ENCODE measurements at regions not wholly inside any gene's neighbourhood (a gene's known extent, or its start where the extent isn't known, plus 50 kb on each side); places are given as distances from the start of the nearest gene placed in this dataset.

GRCh38 chr6:2562721-2563451 is 187.8 kb downstream of the MYLK4 start:
- no peak for DNase-seq

GRCh38 chr6:2560917-2561698 is 189.6 kb downstream of the MYLK4 start:
- no peak for DNase-seq

DNA sequence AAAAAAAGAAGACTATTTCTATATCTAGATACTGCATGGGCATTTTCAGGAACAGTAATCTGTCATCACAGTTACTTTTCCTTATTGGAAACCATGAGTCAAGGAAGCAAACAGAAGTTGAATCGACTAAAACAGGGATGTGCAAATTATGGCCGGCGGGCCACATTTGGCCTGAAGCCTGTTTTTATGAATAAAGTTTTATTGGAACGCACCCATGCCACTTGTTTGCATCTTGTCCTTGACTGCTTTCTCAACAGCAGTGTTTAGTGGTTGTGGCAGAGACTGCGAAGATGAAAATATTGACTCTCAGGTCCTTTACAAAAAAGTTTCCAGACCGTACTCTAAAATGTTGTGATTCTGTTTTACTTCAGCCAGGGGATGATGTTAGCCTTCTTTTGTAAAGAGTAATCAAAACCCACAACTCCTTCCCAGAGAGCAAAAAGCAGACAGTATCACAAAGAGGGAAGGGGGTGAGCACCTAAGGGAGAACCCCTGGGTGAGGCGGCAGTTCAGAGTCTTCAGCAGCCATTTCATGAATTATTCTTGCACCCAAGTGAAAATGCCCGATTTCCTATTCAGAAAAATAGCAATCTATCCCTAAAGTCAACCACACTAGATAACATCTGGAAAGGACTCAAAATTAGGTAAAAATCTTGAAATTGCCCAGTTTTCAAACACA is 190.4 kb downstream of the MYLK4 start:
- DNase-seq, result no peak

DNA sequence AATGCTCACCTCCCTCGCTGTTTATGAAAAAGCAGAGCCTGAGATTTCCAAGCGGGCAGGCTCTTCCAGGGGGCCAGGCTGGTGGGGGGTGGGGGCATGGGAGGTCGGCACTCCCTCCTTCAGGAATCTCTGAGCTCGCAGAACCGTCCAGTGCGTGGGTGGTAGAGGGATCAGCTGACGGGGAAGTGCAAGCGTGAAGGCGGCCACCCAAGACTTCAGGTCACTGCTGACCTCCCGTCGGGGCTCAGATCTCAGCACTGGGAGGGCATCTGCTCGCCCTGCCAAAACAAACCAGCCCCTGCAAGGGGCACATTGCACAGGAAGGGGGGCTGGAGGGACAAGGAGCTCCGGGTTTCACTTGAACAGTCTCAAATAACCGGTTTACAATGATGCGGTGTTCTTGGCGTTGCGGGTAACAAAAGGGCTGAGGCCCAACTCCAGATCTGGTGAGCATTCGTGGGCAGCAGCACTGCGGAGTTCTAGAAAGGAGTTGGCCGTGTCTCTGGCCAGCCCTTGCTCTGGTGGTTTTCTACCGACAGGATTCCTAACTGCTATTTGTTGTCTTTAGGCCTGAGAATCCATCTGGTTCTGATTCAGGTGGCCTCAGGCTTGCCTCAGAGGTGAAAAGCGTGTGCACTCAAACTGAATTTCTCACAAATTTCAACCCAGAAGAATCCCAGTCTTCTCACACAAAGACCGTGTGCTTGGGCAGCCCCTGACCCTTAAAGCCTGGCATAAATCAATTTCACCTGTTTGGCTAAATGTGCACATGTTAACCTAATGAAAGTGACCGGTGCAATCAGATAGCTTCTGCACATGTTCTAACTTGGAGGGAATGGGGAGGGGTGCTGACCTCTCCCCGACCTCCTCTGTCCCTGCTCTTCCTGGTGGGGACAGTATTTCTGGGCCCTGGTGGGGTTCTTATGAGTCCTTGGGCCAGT is 191.6 kb downstream of the MYLK4 start:
- DNase-seq, result no peak

GRCh38 chr6:2558098-2558680 is 192.5 kb downstream of the MYLK4 start:
- DNase-seq, result no peak

DNA sequence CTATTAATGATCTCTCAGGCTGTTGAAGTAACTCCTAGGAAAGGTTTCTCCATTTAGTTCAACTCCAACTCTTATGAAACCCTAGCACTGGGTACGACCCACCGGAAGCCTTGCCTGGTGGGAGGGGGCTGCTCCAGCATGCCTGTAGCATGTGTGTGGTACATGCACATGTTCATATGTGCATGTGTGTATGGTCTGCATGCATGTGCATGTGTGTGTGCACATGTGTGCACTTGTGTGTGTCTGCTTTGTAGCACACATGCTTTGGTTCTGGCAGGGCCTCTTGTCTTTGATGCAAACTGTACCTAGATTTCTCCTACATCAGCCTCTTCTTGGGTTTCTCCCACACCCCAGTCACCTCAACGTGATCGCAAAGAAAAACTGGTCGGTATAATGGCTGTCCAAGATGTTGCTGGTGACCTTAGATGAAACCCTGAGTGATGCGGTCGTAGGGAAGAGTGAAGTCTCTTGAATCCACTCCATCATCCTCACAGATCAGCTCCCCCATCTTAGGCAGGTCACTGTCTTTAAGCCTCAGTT is 193.5 kb downstream of the MYLK4 start:
- DNase-seq, result no peak

DNA sequence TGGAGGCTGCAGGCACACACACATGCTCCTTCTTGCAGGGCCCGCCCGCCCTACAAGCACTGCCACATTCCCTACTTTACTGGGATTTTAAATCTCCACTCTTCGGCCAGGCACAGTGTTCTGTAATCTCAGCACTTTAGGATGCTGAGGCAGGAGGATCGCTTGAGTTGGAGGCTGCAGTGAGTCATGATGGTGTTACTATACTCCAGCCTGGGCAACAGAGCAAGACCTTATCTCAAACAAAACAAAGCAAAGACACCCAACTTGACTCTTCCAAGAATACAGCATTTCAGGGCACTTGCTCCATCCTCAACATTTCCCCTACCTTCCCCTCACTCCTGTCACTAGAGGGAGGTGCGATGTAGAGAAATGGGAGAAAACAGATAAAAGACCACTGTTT is 194.0 kb downstream of the MYLK4 start:
- DNase-seq, result no peak

- no peak for DNase-seq
Measured at GRCh38 chr6:2554651-2555260, 196.0 kb downstream of the MYLK4 start.

GRCh38 chr6:2552526-2553154 is 198.1 kb downstream of the MYLK4 start:
- no peak for DNase-seq

DNA sequence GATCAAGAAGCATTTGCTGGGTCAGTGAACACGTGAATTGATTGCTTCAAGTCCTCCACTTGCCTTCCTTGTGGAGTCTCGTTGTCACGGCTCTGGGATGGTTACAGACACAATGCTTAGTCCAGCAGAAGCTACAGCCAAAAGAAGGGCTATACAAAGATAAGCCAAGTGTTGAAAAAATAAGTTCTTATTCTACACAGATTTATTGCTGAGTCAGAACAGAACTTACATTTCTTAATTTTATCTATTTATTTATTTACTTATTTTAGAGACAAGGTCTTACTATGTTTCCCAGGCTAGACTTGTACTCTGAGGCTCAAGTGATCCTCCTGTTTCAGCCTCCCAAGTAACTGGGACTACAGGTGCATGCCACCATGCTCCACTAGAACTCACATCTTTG is 199.0 kb downstream of the MYLK4 start:
- DNase-seq, result no peak

- DNase-seq, result no peak
Measured at GRCh38 chr6:2550247-2550646, 200.5 kb downstream of the MYLK4 start.

DNA sequence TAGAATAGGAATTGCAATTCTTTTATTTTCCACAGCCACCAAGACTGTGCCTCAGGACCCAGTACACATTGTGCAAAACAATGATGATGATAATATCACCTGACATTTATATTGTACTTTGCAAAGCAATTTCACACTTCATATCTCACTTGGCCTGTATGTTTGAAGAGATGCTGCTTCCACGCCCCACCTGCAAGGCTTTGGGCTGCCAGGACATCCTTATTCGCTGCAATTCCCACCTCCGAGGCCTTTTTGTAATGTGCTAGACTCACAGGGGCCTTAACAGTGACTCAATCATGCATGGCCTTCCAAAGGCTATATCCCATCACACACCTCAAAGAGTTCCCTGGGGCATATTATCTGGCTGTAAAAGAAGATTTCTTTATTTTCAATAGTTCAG is 200.9 kb downstream of the MYLK4 start:
- DNase-seq, result no peak

- no peak for DNase-seq
Measured at GRCh38 chr6:2547355-2547754, 203.4 kb downstream of the MYLK4 start.

- no peak for DNase-seq
Measured at GRCh38 chr6:2546901-2547300, 203.8 kb downstream of the MYLK4 start.

DNA sequence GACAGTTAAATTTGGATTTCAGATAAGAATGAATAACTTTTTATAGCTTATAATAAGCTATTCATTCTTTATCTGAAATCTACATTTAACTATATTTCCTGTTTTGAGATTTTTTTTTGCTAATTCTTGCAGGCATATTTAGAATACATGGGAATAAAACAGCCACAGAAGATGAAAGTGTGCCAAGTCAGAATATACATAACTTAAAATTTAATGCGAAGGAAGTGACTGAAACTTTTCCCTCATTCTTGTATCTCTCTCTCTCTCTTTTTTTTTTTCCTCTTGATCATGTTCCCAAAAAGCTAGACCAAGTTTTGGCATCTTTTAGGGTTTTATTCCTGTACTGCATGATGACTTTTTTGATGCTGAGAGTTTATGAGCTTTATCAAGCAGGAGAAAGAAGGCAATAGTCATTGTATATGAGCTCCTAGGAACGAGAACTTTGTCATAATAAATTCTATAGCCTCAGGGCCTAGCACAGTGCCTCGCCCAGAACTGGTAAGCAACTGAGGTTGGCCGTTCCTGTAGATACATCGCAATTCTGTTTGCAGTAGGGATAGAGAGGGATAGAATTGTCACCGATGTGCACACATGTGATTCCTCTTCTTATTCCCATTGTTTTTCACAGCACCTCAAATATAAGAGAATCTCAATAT is 205.2 kb downstream of the MYLK4 start:
- DNase-seq, result no peak

GRCh38 chr6:2543321-2543720 is 207.4 kb downstream of the MYLK4 start:
- DNase-seq, result no peak

DNA sequence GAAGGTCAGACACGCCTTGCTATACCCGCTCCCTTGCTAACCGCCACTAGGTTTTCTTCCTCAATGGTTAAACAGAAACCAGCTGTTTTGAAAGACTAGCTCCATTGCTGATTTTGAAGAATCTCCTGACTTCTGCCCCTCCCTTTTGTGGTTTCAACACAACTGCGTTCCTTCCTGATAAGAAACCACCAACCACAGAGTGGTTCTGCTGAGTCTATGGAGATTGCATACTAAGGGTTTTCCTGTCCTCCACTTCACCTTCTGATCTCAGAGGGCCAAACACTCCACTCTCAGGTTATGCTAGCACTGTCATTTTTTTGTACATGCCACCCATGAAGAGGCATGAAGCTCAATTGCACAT is 207.9 kb downstream of the MYLK4 start:
- DNase-seq, result peak; percentile 74

DNA sequence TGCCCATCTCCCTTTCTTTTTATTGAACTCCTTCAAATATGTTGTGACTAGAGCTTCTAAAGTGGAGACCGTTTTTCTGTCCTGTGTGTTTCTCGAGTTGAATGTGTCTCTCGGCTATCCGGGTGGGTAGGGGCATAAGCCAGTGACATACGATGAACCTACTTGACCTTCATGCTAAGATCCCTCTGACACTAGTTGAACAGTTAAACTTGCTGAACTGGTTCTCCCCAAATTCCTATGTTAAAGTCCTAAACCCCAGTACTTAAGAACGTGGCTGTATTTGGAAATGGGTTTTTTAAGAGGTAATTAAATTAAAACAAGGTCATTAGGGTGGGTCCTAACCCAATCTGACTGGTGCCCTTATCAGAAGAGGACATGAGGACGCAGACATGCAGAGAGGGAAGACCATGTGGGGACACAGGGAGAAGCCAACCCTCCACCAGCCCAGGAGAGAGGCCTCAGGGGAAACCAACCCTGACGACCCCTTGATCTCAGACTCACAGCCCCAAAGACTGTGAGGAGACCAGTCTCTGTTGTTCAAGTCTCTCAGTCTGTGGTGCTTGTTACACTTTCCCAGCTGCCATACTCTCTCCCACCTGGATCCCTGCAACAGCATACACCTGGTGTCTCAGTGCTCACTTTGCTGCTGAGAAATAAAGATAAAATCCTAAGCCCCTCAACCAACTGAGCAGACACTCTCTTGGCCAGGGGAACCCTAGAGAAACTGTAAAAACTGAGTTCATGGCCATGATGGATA is 208.4 kb downstream of the MYLK4 start:
- no peak for DNase-seq

GRCh38 chr6:2536451-2536850 is 214.3 kb downstream of the MYLK4 start:
- no peak for DNase-seq

GRCh38 chr6:2535506-2535905 is 215.2 kb downstream of the MYLK4 start:
- no peak for DNase-seq

Measured in fibroblast of upper back skin (primary cell).